ENCODE measurements at regions not wholly inside any gene's neighbourhood (a gene's known extent, or its start where the extent isn't known, plus 50 kb on each side); places are given as distances from the start of the nearest gene placed in this dataset.

GRCh38 chr11:80649186-80649585, 1208.4 kb upstream of the TENM4 start:
- TF ChIP-seq CTCF (IDR thresholded peaks at IDR 0.05 in 4 of 5, conservative IDR thresholded peaks at IDR 0.05 in 1 of 5) (no peak), POLR2A (IDR thresholded peaks at IDR 0.05) (no peak)

All from gastrocnemius medialis (tissue), 4 donors.